MM.1S (cell line): ENCODE measurements at regions not wholly inside any gene's neighbourhood (a gene's known extent, or its start where the extent isn't known, plus 50 kb on each side); places are given as distances from the start of the nearest gene placed in this dataset.

Experiments
- DNase-seq: peaks from one replicate; pipeline ENCODE4 v3.0.0-alpha.2; 2015
- H2AFZ ChIP-seq: fragments of 300-600 bp; sonication (generic); 2 replicates; pipeline ENCODE4 v1.6.0; 2016; ENCODE audit warnings: antibody characterized with exemption, low read length
- H3F3A ChIP-seq: fragments of 300-600 bp; sonication (generic); 2 replicates; pipeline ENCODE4 v1.6.1; 2016; ENCODE audit warnings: mild to moderate bottlenecking, antibody characterized with exemption, low read length, moderate library complexity, mixed read lengths; ENCODE audit not compliant: insufficient read depth
- H3K27ac ChIP-seq: fragments of 300-600 bp; sonication (generic); 2 replicates; pipeline ENCODE4 v1.5.1; 2016; ENCODE audit warnings: mild to moderate bottlenecking, low read length
- H3K27me3 ChIP-seq: fragments of 300-600 bp; sonication (generic); replicated peaks from 2 replicates; pipeline ENCODE4 v1.6.0; 2016; ENCODE audit warnings: low read length; ENCODE audit not compliant: insufficient read depth
- H3K36me3 ChIP-seq: fragments of 300-600 bp; sonication (generic); replicated peaks from 2 replicates; pipeline ENCODE4 v1.6.1; 2016; ENCODE audit warnings: mild to moderate bottlenecking, low read length, mixed read lengths; ENCODE audit not compliant: insufficient read depth
- H3K4me1 ChIP-seq: fragments of 300-600 bp; sonication (generic); 2 replicates; pipeline ENCODE4 v1.6.1; 2016; ENCODE audit warnings: low read length, mixed read lengths
- H3K4me2 ChIP-seq: fragments of 300-600 bp; sonication (generic); 2 replicates; pipeline ENCODE4 v1.6.0; 2016; ENCODE audit warnings: low read depth, low read length
- H3K4me3 ChIP-seq: fragments of 300-600 bp; sonication (generic); 2 replicates; pipeline ENCODE4 v1.5.1; 2016; ENCODE audit warnings: low read length, mixed read lengths
- H3K79me2 ChIP-seq: fragments of 300-600 bp; sonication (generic); 2 replicates; pipeline ENCODE4 v1.6.1; 2016; ENCODE audit warnings: mixed run types, low read length, mixed read lengths
- H3K9ac ChIP-seq: fragments of 300-600 bp; sonication (generic); 2 replicates; pipeline ENCODE4 v1.6.1; 2016; ENCODE audit warnings: low read length, mixed read lengths
- H3K9me2 ChIP-seq: fragments of 300-600 bp; sonication (generic); replicated peaks from 2 replicates; pipeline ENCODE4 v1.6.1; 2016; ENCODE audit warnings: mild to moderate bottlenecking, low read length, mixed read lengths; ENCODE audit not compliant: insufficient read depth
- H3K9me3 ChIP-seq: fragments of 300-600 bp; sonication (generic); replicated peaks from 2 replicates; pipeline ENCODE4 v1.6.1; 2016; ENCODE audit warnings: mild to moderate bottlenecking, low read length, mixed read lengths; ENCODE audit not compliant: insufficient read depth
- H4K20me1 ChIP-seq: fragments of 300-600 bp; sonication (generic); 2 replicates; pipeline ENCODE4 v1.6.1; 2016; ENCODE audit warnings: mild to moderate bottlenecking, low read length, moderate library complexity, mixed read lengths; ENCODE audit not compliant: insufficient read depth
- CTCF ChIP-seq: fragments of 300-600 bp; sonication (generic); IDR thresholded peaks from 2 replicates; pipeline ENCODE4 v1.5.1; 2016; ENCODE audit warnings: antibody characterized with exemption, low read length, mixed read lengths
- EZH2 ChIP-seq: fragments of 300-600 bp; sonication (generic); optimal IDR thresholded peaks from 2 replicates; pipeline ENCODE3; 2017; ENCODE audit warnings: low read depth, mild to moderate bottlenecking, antibody characterized with exemption, low read length, mixed read lengths
- EZH2phosphoT487 ChIP-seq: fragments of 300-600 bp; sonication (generic); IDR thresholded peaks from 2 replicates; pipeline ENCODE4 v1.6.1; 2018; ENCODE audit warnings: antibody characterized with exemption, low read length

GRCh38 chr4:54159543-54159942 lies 59.6 kb downstream of the GSX2 start:
- no peak for DNase-seq
- no peaks in the 10 kb centered on the region for H3K9me2 ChIP-seq
- H3K9ac ChIP-seq: no peak overlapping the region
- no peaks in the 10 kb centered on the region for H3K9me3 ChIP-seq
- no peaks in the 10 kb centered on the region for H3K27me3 ChIP-seq
- no peak overlapping the region for H3K4me3 ChIP-seq
- no peaks in the 10 kb centered on the region for H4K20me1 ChIP-seq
- no peak overlapping the region for H3K27ac ChIP-seq
- no peaks in the 10 kb centered on the region for H3K36me3 ChIP-seq
- no peaks in the 10 kb centered on the region for H3K4me1 ChIP-seq
- no peak overlapping the region for H3K4me2 ChIP-seq
- TF ChIP-seq CTCF: no peak
- TF ChIP-seq EZH2phosphoT487: no peak
- no peaks in the 10 kb centered on the region for H3K79me2 ChIP-seq
- no peak overlapping the region for H2AFZ ChIP-seq
- H3F3A ChIP-seq: no peaks in the 10 kb centered on the region

- Histone ChIP-seq H3K4me1 (peaks cover 4% of the 10 kb centered on the region; the same call in 1 of the 2 replicates), H3K4me2 (no peak overlapping the region), H3K27me3 (no peaks in the 10 kb centered on the region), H3K36me3 (no peaks in the 10 kb centered on the region), H3K9me2 (no peaks in the 10 kb centered on the region), H3K27ac (no peak overlapping the region), H3K9ac (no peak overlapping the region), H2AFZ (no peak overlapping the region), H3K4me3 (no peak overlapping the region), H3K79me2 (no peaks in the 10 kb centered on the region), H3F3A (no peaks in the 10 kb centered on the region), H3K9me3 (no peaks in the 10 kb centered on the region), H4K20me1 (no peaks in the 10 kb centered on the region)
- no peak for DNase-seq
- TF ChIP-seq CTCF: no peak
These were observed 64.1 kb upstream of the PDGFRA start for GRCh38 chr4:54165011-54165410.

GRCh38 chr4:54165438-54165837 lies 63.7 kb upstream of the PDGFRA start:
- Histone ChIP-seq H3K9me3 (no peaks in the 10 kb centered on the region), H3K27me3 (no peaks in the 10 kb centered on the region), H3K4me3 (no peak overlapping the region), H4K20me1 (no peaks in the 10 kb centered on the region), H3K4me1 (peaks cover 4% of the 10 kb centered on the region; the same call in 1 of the 2 replicates), H3K36me3 (no peaks in the 10 kb centered on the region), H3K79me2 (no peaks in the 10 kb centered on the region), H3F3A (no peaks in the 10 kb centered on the region), H3K27ac (no peak overlapping the region), H2AFZ (no peak overlapping the region), H3K4me2 (no peak overlapping the region), H3K9me2 (no peaks in the 10 kb centered on the region), H3K9ac (no peak overlapping the region)
- no peak for DNase-seq
- TF ChIP-seq CTCF: no peak
- no peak for TF ChIP-seq EZH2phosphoT487
- TF ChIP-seq EZH2: no peak

- no peak overlapping the region for H3K27ac ChIP-seq
- H3K79me2 ChIP-seq: no peaks in the 10 kb centered on the region
- no peaks in the 10 kb centered on the region for H3K27me3 ChIP-seq
- peaks cover 4% of the 10 kb centered on the region; the same call in 1 of the 2 replicates for H3K4me1 ChIP-seq
- no peaks in the 10 kb centered on the region for H4K20me1 ChIP-seq
- no peak overlapping the region for H2AFZ ChIP-seq
- DNase-seq: peak; percentile 54
- H3K9me3 ChIP-seq: no peaks in the 10 kb centered on the region
- no peak overlapping the region for H3K4me2 ChIP-seq
- H3F3A ChIP-seq: no peaks in the 10 kb centered on the region
- H3K4me3 ChIP-seq: no peak overlapping the region
- H3K9ac ChIP-seq: no peak overlapping the region
- no peak for TF ChIP-seq EZH2phosphoT487
- no peak for TF ChIP-seq EZH2
- TF ChIP-seq CTCF: no peak
- H3K36me3 ChIP-seq: no peaks in the 10 kb centered on the region
- H3K9me2 ChIP-seq: no peaks in the 10 kb centered on the region
These were observed 61.6 kb upstream of the PDGFRA start for GRCh38 chr4:54167508-54167907.
